AG04449 (cell line): ENCODE measurements at regions not wholly inside any gene's neighbourhood (a gene's known extent, or its start where the extent isn't known, plus 50 kb on each side); places are given as distances from the start of the nearest gene placed in this dataset.

Experiments used
- CTCF ChIA-PET: fragments of 350-600 bp; formaldehyde crosslinking; extraction: SDS; loops from one replicate; lab custom pipeline; 2021; ENCODE audit warnings: antibody characterized with exemption; lab: Yijun Ruan, JAX
- POLR2A ChIA-PET: fragments of 400-600, 350-600 bp; formaldehyde crosslinking; extraction: SDS; loops from one replicate; lab custom pipeline; 2020; ENCODE audit warnings: antibody characterized with exemption, inconsistent platforms; lab: Yijun Ruan, JAX
- DNase-seq: peaks from one replicate; pipeline ENCODE4 v3.0.0-alpha.2; 2010; ENCODE audit warnings: low read depth, low spot score
- H3K4me3 ChIP-seq: 2 replicates; pipeline ENCODE4 v1.5.1; 2011; ENCODE audit warnings: low read depth, mild to moderate bottlenecking, control low read depth, low read length
- TF ChIP-seq, protein P1 (sequence below): IDR thresholded peaks from one replicate; pipeline ENCODE4 v1.5.1; 2011; ENCODE audit warnings: mild to moderate bottlenecking, moderate library complexity, low read length, control low read depth, inconsistent platforms; ENCODE audit not compliant: insufficient read depth; ENCODE audit errors: missing control alignments

- TF ChIP-seq, protein P1, sequence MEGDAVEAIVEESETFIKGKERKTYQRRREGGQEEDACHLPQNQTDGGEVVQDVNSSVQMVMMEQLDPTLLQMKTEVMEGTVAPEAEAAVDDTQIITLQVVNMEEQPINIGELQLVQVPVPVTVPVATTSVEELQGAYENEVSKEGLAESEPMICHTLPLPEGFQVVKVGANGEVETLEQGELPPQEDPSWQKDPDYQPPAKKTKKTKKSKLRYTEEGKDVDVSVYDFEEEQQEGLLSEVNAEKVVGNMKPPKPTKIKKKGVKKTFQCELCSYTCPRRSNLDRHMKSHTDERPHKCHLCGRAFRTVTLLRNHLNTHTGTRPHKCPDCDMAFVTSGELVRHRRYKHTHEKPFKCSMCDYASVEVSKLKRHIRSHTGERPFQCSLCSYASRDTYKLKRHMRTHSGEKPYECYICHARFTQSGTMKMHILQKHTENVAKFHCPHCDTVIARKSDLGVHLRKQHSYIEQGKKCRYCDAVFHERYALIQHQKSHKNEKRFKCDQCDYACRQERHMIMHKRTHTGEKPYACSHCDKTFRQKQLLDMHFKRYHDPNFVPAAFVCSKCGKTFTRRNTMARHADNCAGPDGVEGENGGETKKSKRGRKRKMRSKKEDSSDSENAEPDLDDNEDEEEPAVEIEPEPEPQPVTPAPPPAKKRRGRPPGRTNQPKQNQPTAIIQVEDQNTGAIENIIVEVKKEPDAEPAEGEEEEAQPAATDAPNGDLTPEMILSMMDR = no peak
- H3K4me3 ChIP-seq = no peak overlapping the region
- ChIA-PET CTCF (interaction anchor here (0.9 to 2.2 kb wide), 4 partner anchors 9 to 257 kb away, joined by 3 to 8 read pairs (median 4); no protein-coding TSS in a partner anchor), POLR2A (interaction anchor here (0.6 to 1.9 kb wide), 4 partner anchors 9 to 572 kb away, joined by 3 to 6 read pairs (median 3); no protein-coding TSS in a partner anchor)
- no peak for DNase-seq
These were observed 58.1 kb downstream of the NCOR2 start for GRCh38 chr12:124509300-124509675.

GRCh38 chr12:124508381-124509079 is 58.9 kb downstream of the NCOR2 start:
- ChIA-PET CTCF (interaction anchor here (0.8 to 2.3 kb wide), 5 partner anchors 8 to 263 kb away, joined by 3 to 8 read pairs (median 4); no protein-coding TSS in a partner anchor), POLR2A (interaction anchor here (0.6 to 1.9 kb wide), 5 partner anchors 8 to 121 kb away, joined by 3 to 6 read pairs (median 3); no protein-coding TSS in a partner anchor)
- TF ChIP-seq, protein P1 = no peak
- H3K4me3 ChIP-seq = no peak overlapping the region
- no peak for DNase-seq

DNA sequence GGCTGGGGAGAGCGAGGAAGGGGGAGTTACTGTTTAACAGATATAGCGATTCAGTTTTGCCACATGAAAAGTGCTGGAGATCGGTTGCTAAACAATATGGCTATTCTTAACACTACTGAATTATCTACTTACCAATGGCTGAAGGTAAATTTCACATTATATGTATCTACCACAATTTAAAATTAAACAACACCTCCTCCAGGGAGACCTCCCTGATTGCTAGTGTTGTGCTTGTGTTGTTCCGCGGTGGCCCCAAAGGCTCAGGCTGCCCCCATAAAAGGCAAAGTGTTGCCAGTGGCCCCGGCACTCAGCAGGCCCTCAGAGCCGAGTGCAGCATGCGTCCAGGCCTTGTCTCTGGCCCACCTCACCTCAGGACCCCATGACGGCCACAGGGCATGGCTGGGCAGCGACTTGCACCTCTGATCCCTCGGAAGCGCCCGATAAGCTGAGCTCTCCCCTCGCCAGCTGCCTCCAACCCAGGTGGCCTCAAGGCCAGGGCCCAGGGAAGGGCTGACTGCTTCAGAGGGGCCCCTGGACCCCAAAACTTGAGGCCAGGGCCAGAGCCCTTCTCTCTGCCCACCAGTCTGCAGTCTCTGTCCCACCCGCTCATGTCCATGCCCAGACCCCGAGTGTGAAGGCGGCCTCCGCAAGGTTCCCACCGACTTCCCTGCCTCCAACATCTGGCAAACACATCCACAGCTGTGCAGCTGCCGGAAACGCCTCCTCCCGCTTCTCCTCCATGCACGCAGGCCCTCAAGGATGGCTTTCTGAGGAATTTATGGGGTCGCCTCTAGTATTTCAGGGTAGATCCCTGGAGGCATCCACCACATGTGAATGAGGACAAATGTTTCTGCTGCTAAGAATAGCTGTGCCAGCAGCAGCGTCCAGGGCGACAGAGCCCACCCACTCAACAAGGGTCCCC is 60.0 kb downstream of the NCOR2 start:
- POLR2A ChIA-PET = interaction anchor here (0.6 to 1.1 kb wide), 5 partner anchors 10 to 120 kb away, joined by 3 to 11 read pairs (median 3); no protein-coding TSS in a partner anchor
- no peak overlapping the region for H3K4me3 ChIP-seq
- TF ChIP-seq, protein P1 = no peak
- CTCF ChIA-PET = interaction anchor here (0.8 to 2.3 kb wide), 7 partner anchors 9 to 475 kb away, joined by 3 to 8 read pairs (median 4); no protein-coding TSS in a partner anchor
- no peak for DNase-seq

DNA sequence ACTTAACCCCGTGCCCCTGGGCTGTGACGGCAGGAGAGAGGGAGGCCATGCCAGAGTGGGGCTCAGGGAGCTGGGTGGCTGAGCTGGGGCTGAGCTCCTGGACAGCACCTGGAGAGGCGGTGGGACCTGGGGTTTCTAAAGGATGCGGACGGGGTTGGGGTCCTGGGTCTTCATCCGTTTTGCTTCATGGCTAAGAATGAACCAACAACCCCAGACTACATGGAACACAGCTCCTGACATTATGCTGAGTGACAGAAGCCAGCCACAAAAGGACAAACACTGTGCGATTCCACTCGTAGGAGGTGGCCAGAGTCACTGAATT is 60.6 kb downstream of the NCOR2 start:
- no peak overlapping the region for H3K4me3 ChIP-seq
- POLR2A ChIA-PET = interaction anchor here (0.9 to 1.1 kb wide), 2 partner anchors 9 to 12 kb away, joined by 3 to 11 read pairs; no protein-coding TSS in a partner anchor
- CTCF ChIA-PET = interaction anchor here (0.8 to 2.3 kb wide), 5 partner anchors 10 to 474 kb away, joined by 3 to 7 read pairs (median 3); no protein-coding TSS in a partner anchor
- TF ChIP-seq, protein P1 = no peak
- DNase-seq = no peak

GRCh38 chr12:124506145-124506831 is 61.1 kb downstream of the NCOR2 start:
- POLR2A ChIA-PET = interaction anchor here (0.6 to 1.1 kb wide), 3 partner anchors 9 to 60 kb away, joined by 3 to 11 read pairs (median 3); no protein-coding TSS in a partner anchor
- CTCF ChIA-PET = interaction anchor here (0.8 to 2.3 kb wide), 5 partner anchors 9 to 474 kb away, joined by 3 to 7 read pairs (median 3); no protein-coding TSS in a partner anchor
- no peak for DNase-seq
- peak overlapping the region; percentile 32 for H3K4me3 ChIP-seq
- TF ChIP-seq, protein P1 = no peak
